ENCODE measurements at regions not wholly inside any gene's neighbourhood (a gene's known extent, or its start where the extent isn't known, plus 50 kb on each side); places are given as distances from the start of the nearest gene placed in this dataset.

DNA sequence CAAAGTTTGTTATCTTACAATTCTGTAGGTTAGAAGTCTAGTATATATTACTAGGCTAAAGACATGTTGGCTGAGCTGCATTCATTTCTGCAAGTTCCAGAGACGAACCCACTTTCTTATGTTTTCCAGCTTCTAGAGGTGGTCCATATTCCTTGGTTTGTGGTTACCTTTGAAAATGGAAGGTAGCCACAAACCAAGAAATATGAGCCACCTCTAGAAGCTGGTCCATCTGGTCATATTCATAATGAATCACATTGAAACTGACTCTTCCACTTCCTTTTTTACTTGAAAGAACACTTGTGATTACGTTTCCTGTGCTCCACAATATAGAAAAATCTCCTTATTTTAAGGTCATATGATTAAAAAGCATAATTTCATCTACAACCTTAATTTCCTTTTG, 943.0 kb upstream of the PCDH9 start:
- H3K4me1 Mint-ChIP-seq = no peaks in the 10 kb centered on the region
- ATAC-seq = no peak
- peaks cover 15% of the 10 kb centered on the region for H3K9me3 Mint-ChIP-seq
- H3K27ac Mint-ChIP-seq = no peak overlapping the region
- no peak for DNase-seq (ENCODE audit: low spot score in 2 of 2)
- no peaks in the 10 kb centered on the region for H3K36me3 Mint-ChIP-seq
- H3K4me3 Mint-ChIP-seq = no peak overlapping the region

DNA sequence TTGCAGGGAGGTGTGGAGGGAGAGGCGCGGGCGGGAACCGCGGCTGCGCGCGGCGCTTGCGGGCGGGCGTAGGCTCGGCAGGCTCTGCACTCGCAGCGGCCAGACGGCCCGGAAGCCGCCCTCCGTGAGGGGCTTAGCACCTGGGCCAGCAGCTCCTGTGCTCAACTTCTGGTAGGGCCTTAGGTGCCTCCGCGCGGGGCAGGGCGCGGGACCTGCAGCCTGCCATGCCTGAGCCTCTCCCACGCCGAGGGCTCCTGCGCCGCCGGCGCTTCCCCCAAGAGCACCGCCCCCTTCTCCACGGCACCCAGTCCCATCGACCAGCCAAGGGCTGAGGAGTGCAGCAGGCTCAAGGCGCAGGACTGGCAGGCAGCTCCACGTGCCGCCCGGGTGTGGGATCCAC, 940.8 kb upstream of the PCDH9 start:
- DNase-seq (ENCODE audit: low spot score in 2 of 2) (no peak), ATAC-seq (no peak)
- Mint-ChIP-seq H3K4me1 (no peaks in the 10 kb centered on the region), H3K9me3 (peaks cover 8% of the 10 kb centered on the region), H3K36me3 (no peaks in the 10 kb centered on the region), H3K27ac (no peak overlapping the region), H3K4me3 (no peak overlapping the region)

DNA sequence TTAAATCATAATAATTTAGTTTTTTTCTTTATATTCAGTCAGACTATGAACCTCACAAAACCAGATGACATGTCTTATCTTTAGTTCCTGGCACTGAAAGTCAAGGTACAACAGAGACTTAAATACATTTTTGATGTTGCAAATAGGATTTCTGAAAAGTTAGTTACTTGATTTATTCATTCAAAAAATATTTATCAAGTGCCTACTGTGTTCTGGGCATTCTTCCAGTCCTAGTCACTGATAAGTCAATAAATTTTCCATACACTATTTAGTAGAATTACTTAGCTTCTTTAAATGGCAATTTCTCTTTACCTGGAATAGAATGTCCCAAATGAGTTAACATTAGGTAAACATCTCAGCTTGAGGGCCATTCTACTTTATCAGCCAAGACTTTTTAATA, 938.3 kb upstream of the PCDH9 start:
- Mint-ChIP-seq H3K36me3 (no peaks in the 10 kb centered on the region), H3K27ac (no peak overlapping the region), H3K4me3 (no peak overlapping the region), H3K9me3 (peaks cover 7% of the 10 kb centered on the region), H3K4me1 (no peaks in the 10 kb centered on the region)
- no peak for DNase-seq (ENCODE audit: low spot score in 2 of 2)
- no peak for ATAC-seq

- H3K4me3 Mint-ChIP-seq = no peak overlapping the region
- H3K9me3 Mint-ChIP-seq = peaks cover 17% of the 10 kb centered on the region
- H3K36me3 Mint-ChIP-seq = no peaks in the 10 kb centered on the region
- DNase-seq (ENCODE audit: low spot score in 2 of 2) (no peak), ATAC-seq (no peak)
- H3K27ac Mint-ChIP-seq = no peak overlapping the region
- H3K4me1 Mint-ChIP-seq = no peaks in the 10 kb centered on the region
Measured at GRCh38 chr13:68160466-68160865, 930.3 kb upstream of the PCDH9 start.

GRCh38 chr13:68152414-68152813, 922.3 kb upstream of the PCDH9 start:
- Mint-ChIP-seq H3K4me1 (no peaks in the 10 kb centered on the region), H3K9me3 (peaks cover 22% of the 10 kb centered on the region)

GRCh38 chr13:68145852-68146251, 915.7 kb upstream of the PCDH9 start:
- DNase-seq (ENCODE audit: low spot score in 2 of 2) (no peak), ATAC-seq (no peak)
- no peak overlapping the region for H3K4me3 Mint-ChIP-seq
- H3K36me3 Mint-ChIP-seq = no peaks in the 10 kb centered on the region
- H3K9me3 Mint-ChIP-seq = peaks cover 14% of the 10 kb centered on the region
- no peaks in the 10 kb centered on the region for H3K4me1 Mint-ChIP-seq
- no peak overlapping the region for H3K27ac Mint-ChIP-seq

More at GRCh38 chr13:68152414-68152813, 922.3 kb upstream of the PCDH9 start:
- Mint-ChIP-seq H3K4me3 (no peak overlapping the region), H3K27ac (no peak overlapping the region), H3K36me3 (no peaks in the 10 kb centered on the region)
- ATAC-seq (no peak), DNase-seq (ENCODE audit: low spot score in 2 of 2) (no peak)

DNA sequence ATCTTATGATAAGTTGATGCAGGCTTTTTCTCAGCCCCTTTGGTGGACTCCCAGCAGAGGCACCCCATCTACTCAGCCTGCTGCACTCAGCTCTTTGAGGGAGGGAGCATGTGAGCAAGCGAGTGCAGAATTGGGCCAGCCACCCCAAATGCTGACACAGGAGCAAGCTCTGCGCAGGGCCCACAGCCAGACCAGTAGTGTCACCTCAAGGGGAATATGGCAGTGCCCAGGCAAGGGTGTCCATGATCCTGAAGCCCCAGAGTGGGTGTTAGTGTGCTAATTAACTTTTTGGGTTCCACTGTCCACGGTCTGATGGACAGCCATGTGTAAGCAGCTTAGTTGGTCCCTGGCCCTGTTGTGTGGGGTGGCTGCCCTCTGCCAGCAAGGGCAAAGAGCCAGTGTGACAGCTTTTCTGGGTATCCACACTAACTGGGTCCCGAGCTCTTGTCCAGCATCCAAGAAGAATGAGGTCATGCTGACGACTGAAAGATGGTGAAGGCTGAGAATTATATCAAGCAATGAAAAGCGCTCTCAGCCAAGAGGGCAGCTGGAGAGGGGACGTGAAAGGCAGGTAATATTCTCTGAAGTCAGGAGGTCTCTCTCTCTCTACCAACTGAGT, 898.3 kb upstream of the PCDH9 start:
- Mint-ChIP-seq H3K36me3 (no peaks in the 10 kb centered on the region), H3K4me3 (no peak overlapping the region), H3K27ac (no peak overlapping the region), H3K4me1 (no peaks in the 10 kb centered on the region), H3K9me3 (peaks cover 10% of the 10 kb centered on the region)
- DNase-seq (ENCODE audit: low spot score in 2 of 2) = no peak
- ATAC-seq = no peak

DNA sequence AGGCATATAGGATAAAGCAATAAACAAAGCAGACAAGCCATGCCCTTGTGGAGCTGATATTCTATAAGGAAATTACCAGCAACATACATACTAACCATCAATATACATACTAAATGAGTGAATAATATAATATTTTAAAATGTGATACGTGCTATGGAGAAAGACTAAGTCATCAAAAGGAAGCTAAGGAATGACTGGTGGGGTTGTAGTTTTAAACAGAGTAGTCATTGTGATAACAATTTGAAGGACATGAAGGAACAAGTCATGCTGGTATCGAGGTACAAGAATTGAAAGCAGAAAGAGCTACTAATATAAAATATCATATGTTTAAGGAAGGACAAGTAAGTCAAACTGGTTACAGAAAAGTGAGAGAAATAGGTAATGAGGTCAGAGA, 894.9 kb upstream of the PCDH9 start:
- DNase-seq (ENCODE audit: low spot score in 2 of 2) (no peak), ATAC-seq (no peak)
- Mint-ChIP-seq H3K27ac (no peak overlapping the region), H3K4me3 (no peak overlapping the region), H3K36me3 (no peaks in the 10 kb centered on the region), H3K9me3 (peaks cover 8% of the 10 kb centered on the region), H3K4me1 (no peaks in the 10 kb centered on the region)

GRCh38 chr13:68124437-68125086, 894.4 kb upstream of the PCDH9 start:
- Mint-ChIP-seq H3K36me3 (no peaks in the 10 kb centered on the region), H3K4me1 (no peaks in the 10 kb centered on the region), H3K27ac (no peak overlapping the region), H3K4me3 (no peak overlapping the region), H3K9me3 (peaks cover 8% of the 10 kb centered on the region)
- DNase-seq (ENCODE audit: low spot score in 2 of 2) = no peak
- ATAC-seq = no peak

DNA sequence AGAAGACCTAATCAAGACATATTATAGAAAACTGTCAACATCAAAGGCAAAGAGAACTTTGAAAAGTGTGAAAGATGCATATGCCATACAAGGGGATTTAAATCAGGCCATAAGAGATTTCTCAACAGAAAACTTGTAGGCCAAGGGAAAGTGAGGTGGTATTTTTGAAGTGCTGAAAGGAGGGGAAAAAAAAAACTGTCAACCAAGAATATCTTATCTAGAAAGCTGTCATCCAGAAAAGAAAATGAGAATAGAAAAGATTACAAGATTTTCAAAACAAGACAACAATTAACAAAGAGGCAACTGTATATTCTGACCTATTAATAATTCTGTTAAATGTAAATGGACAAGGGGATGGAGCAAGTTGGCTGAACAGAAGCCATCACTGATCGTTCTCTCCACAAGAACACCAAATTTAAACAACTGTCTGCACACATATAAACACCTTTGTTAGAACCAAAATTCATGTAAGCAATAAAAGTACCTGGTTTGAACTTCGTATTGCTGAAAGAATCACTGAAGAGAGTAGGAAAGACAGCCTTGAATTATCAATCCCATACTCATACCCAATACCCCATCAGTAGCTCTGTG, 880.1 kb upstream of the PCDH9 start:
- no peak overlapping the region for H3K27ac Mint-ChIP-seq
- H3K4me3 Mint-ChIP-seq = no peak overlapping the region
- ATAC-seq (no peak), DNase-seq (ENCODE audit: low spot score in 2 of 2) (no peak)
- H3K9me3 Mint-ChIP-seq = peaks cover 24% of the 10 kb centered on the region
- H3K4me1 Mint-ChIP-seq = no peaks in the 10 kb centered on the region
- H3K36me3 Mint-ChIP-seq = no peaks in the 10 kb centered on the region

DNA sequence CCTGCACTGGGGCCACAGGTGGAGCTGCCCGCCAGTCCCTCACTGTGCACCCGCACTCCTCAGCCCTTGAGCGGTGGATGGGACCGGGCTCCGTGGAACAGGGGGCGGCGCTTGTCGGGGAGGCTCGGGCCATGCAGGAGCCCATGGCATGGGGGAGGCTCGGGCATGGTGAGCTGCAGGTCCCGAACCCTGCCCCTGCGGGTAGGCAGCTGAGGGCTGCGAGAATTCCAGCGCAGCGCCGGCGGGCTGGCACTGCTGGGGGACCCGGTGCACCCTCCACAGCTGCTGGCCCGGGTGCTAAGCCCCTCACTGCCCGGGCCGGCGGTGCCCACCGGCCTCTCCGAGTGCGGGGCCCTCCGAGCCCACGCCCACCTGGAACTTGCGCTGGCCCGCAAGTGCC, 877.5 kb upstream of the PCDH9 start:
- H3K9me3 Mint-ChIP-seq = peaks cover 27% of the 10 kb centered on the region
- H3K4me1 Mint-ChIP-seq = no peaks in the 10 kb centered on the region
- DNase-seq (ENCODE audit: low spot score in 2 of 2) (no peak), ATAC-seq (no peak)
- no peak overlapping the region for H3K4me3 Mint-ChIP-seq
- H3K36me3 Mint-ChIP-seq = no peaks in the 10 kb centered on the region
- no peak overlapping the region for H3K27ac Mint-ChIP-seq

GRCh38 chr13:68099631-68100030, 869.5 kb upstream of the PCDH9 start:
- H3K4me1 Mint-ChIP-seq = no peaks in the 10 kb centered on the region
- no peaks in the 10 kb centered on the region for H3K36me3 Mint-ChIP-seq
- no peak overlapping the region for H3K27ac Mint-ChIP-seq
- H3K4me3 Mint-ChIP-seq = no peak overlapping the region
- DNase-seq (ENCODE audit: low spot score in 2 of 2) = no peak
- no peak for ATAC-seq
- peaks cover 17% of the 10 kb centered on the region for H3K9me3 Mint-ChIP-seq

DNA sequence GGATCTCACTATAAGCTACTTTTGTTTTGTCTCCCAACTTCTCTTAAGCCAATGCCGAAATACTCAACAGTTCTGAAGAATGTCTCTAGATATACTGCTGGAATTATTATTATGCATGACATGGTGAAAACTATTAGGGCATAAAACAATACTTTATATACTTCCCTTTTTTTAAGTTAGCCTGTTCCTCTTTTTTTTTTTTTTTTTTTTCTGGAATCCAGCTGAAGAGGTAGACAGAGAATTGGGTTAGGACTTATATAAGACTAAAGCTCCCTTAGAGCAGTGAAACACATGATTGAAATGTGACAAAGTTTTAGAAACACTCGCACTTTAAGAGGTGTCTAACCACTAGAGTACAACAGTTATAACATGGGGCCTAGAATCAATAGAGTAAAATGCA, 850.9 kb upstream of the PCDH9 start:
- DNase-seq (ENCODE audit: low spot score in 2 of 2) (no peak), ATAC-seq (no peak)
- Mint-ChIP-seq H3K4me1 (no peaks in the 10 kb centered on the region), H3K36me3 (no peaks in the 10 kb centered on the region), H3K4me3 (no peak overlapping the region), H3K9me3 (peaks cover 13% of the 10 kb centered on the region), H3K27ac (no peak overlapping the region)

DNA sequence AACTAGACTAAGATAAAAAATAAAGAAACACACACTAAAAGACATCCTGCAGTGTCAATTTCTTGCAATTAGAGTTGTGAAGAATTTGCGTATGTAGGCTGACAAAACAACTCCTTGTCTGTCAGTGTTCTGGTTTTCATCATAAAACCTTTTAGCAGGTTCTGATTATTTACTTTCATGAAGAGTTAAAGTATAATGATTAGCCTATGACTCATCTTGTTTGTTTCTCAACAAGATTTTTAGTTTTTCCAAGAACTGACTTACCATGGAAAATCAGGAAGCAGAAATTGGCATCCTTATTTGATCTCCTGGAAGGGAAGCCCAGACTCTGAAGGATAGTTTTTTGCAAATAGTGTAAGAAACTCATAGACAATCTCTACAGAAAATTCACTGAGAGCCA, 848.7 kb upstream of the PCDH9 start:
- Mint-ChIP-seq H3K4me3 (no peak overlapping the region), H3K27ac (no peak overlapping the region), H3K36me3 (no peaks in the 10 kb centered on the region), H3K4me1 (no peaks in the 10 kb centered on the region), H3K9me3 (peaks cover 17% of the 10 kb centered on the region)
- ATAC-seq (no peak), DNase-seq (ENCODE audit: low spot score in 2 of 2) (no peak)

- H3K27ac Mint-ChIP-seq = no peak overlapping the region
- H3K36me3 Mint-ChIP-seq = no peaks in the 10 kb centered on the region
- H3K4me3 Mint-ChIP-seq = no peak overlapping the region
- peaks cover 19% of the 10 kb centered on the region for H3K9me3 Mint-ChIP-seq
- ATAC-seq = no peak
- H3K4me1 Mint-ChIP-seq = no peaks in the 10 kb centered on the region
- DNase-seq (ENCODE audit: low spot score in 2 of 2) = no peak
Measured at GRCh38 chr13:68078469-68078868, 848.3 kb upstream of the PCDH9 start.

DNA sequence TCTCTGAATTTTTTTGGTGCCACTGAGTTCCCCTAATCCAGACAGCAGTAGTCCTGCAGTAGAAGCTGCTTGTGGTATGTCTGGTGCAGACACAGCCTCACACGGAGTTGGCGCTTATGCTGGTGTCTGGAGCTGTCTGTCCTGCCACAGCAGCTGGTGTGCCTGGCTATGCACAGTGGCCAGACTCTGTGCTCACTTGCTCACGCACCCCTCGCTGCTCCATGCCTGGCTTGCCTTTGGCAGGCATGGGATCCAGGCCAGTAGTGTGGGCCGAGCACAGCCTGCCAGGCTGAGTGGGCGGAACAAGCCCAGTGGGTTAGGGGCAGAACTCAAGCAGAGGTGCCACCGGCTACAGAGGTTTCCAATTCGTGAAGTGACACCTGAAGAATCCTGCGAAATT, 845.9 kb upstream of the PCDH9 start:
- Mint-ChIP-seq H3K36me3 (no peaks in the 10 kb centered on the region), H3K4me3 (no peak overlapping the region), H3K9me3 (peaks cover 21% of the 10 kb centered on the region), H3K4me1 (no peaks in the 10 kb centered on the region), H3K27ac (no peak overlapping the region)
- no peak for ATAC-seq
- DNase-seq (ENCODE audit: low spot score in 2 of 2) = no peak
